Pancreas (tissue), 10 donors: ENCODE measurements at regions not wholly inside any gene's neighbourhood (a gene's known extent, or its start where the extent isn't known, plus 50 kb on each side); places are given as distances from the start of the nearest gene placed in this dataset.

Experiments used
- ATAC-seq, 4 donors: fragments of 200-7000 bp; cut with Tn5 transposase; one replicate each; pipeline versions ENCODE4 v1.8.0 to v1.9.1; 2020; ENCODE audit warnings: mild to moderate bottlenecking in 4 of 4, moderate library complexity in 4 of 4
- DNase-seq, 6 donors: peaks; one replicate each; pipeline ENCODE4 v3.0.0-alpha.2; 2020
- FAIRE-seq: peaks from 2 replicates; lab custom pipeline; 2012; peaks lifted over from hg19 to GRCh38; lab: Jason Lieb, UNC
- H3K27ac ChIP-seq, 4 donors: fragments of 200-600 bp; sonication (generic); 1 replicate in 3 of 4; 2 replicates in 1 of 4; pipeline versions ENCODE4 v1.5.0 to v1.8.0; 2020
- H3K27me3 ChIP-seq, 4 donors: fragments of 200-600 bp; one replicate each; pipeline ENCODE4 v1.8.0; 2021
- H3K36me3 ChIP-seq, 3 donors: fragments of 200-600 bp; sonication (generic) in 1 of 3; one replicate each; pipeline versions ENCODE4 v1.5.0 to v1.8.0; 2020 to 2021
- H3K4me1 ChIP-seq, 3 donors: fragments of 200-600 bp; one replicate each; pipeline ENCODE4 v1.8.0; 2021
- H3K4me3 ChIP-seq, 4 donors: fragments of 200-600 bp; sonication (generic) in 2 of 4; one replicate each; pipeline versions ENCODE4 v1.5.0 to v1.8.0; 2020 to 2021
- H3K9me3 ChIP-seq, 4 donors: fragments of 200-600 bp; one replicate each; pipeline ENCODE4 v1.8.0; 2021
- CTCF ChIP-seq, 4 donors: fragments of 200-600 bp; sonication (generic) in 3 of 4; IDR thresholded peaks; one replicate each; pipeline versions ENCODE4 v1.5.0 to v1.8.0; 2021; ENCODE audit warnings: antibody characterized with exemption in 4 of 4
- WGBS, 2 donors: extraction: QIAGEN DNeasy Blood & Tissue Kit; methylation state at CpG; one replicate each; pipeline ENCODE4 v1.1.7; 2013; 5-methylcytosine and 5-hydroxymethylcytosine counted together
- intact Hi-C, 3 donors: fragments of 100-400 bp; cut with DNase I; formaldehyde crosslinking; loops; one replicate each; pipeline versions ENCODE4 v1.11.1 to v1.14.2; 2022
- donor health status: healthy with polysubstance abuse.
- donor health status: DM: no; HTN: no; CAD: no; lungs with moderate emphysema.
- donor health status: DM: no; HTN: no; CAD: no.
- donor health status: control.
- donor health status: control.
- donor health status: Bipolar disorder and iron deficiency.
- donor health status: DM: yes; HTN: yes; CAD: no.
- donor health status: DM: no; HTN: no; CAD: no.
- donor health status: DM: no; HTN: no; CAD: no.
- donor health status: DM: yes; HTN: yes; CAD: no.

DNA sequence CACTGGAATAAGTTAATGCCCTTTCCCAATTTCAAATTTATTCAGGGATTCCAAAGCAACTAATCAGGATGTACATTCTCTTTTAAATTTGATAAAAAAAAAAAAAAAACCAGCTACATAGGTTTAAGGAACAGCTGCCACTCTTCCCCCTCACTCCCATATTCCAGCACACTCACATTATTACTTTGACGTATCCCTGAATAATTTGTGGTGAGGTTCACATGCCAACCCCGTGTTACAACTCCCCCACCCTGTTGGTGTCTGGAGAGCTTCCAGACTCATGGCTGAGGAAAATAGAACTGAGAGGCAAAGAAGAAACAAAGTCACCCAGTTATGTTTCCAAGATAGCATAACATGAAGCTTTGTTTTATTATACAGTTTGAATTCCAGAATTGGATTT lies 300.5 kb upstream of the MME start:
- ATAC-seq (peak in 2 of 4 donors; percentile 25 to 59), FAIRE-seq (no peak), DNase-seq (no peak)
- H3K36me3 ChIP-seq = no peaks in the 10 kb centered on the region
- H3K9me3 ChIP-seq = no peaks in the 10 kb centered on the region
- intact Hi-C loops = no loop called here
- no peaks in the 10 kb centered on the region for H3K4me1 ChIP-seq
- no peak for TF ChIP-seq CTCF (IDR thresholded peaks at IDR 0.05)
- no peaks in the 10 kb centered on the region for H3K27me3 ChIP-seq
- 16 to 22% methylated on average over 2 of the region's 2 CpGs for WGBS, 2 donors
- no peak overlapping the region for H3K4me3 ChIP-seq
- no peak overlapping the region for H3K27ac ChIP-seq

- Histone ChIP-seq H3K4me1 (no peaks in the 10 kb centered on the region), H3K9me3 (no peaks in the 10 kb centered on the region), H3K27me3 (no peaks in the 10 kb centered on the region), H3K27ac (no peak overlapping the region), H3K4me3 (no peak overlapping the region), H3K36me3 (no peaks in the 10 kb centered on the region)
- FAIRE-seq (no peak), ATAC-seq (no peak), DNase-seq (no peak)
- intact Hi-C loops = no loop called here
- no peak for TF ChIP-seq CTCF (IDR thresholded peaks at IDR 0.05)
- 45 to 59% methylated on average over 1 of the region's 1 CpG for WGBS, 2 donors
These were observed 302.1 kb upstream of the MME start for GRCh38 chr3:154778057-154778456.

DNA sequence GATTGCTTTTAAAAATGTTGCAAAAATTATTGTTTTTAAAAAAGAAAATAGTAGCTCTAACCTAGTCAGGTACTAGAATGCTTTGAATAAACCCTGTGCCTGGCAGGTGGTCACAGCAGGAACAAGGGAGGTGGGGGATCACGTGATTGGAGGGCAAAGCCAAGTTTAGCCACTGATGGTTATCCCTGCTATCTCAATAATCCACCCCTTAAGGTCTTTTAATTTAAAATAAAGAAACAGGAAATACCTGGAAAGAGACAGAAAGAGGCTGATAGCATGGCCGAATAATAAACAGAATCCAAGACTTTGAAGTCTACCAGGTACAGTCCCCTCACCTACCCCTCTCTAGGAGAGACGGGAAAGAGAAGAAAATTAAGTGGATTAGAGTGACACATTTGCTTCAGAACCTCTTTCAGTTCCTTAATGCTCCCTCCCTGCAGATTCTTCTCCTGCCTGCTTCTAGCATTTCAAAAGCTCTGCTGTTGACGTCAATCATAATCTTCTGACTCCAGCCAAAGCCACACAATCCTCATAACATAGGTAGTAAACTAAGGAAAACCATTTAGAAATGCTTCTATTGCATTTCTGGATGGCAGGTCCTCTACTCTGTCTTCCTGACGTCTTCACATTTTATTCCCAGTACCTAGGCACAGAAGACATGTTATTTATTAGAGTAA lies 303.4 kb upstream of the MME start:
- FAIRE-seq (no peak), DNase-seq (no peak), ATAC-seq (no peak)
- Histone ChIP-seq H3K27ac (no peak overlapping the region), H3K27me3 (no peaks in the 10 kb centered on the region), H3K9me3 (no peaks in the 10 kb centered on the region), H3K36me3 (no peaks in the 10 kb centered on the region), H3K4me3 (no peak overlapping the region), H3K4me1 (no peaks in the 10 kb centered on the region)
- intact Hi-C loops = no loop called here
- no peak for TF ChIP-seq CTCF (IDR thresholded peaks at IDR 0.05)
- WGBS, 2 donors = 22 to 35% methylated on average over 5 of the region's 5 CpGs

GRCh38 chr3:154775821-154776548 lies 304.1 kb upstream of the MME start:
- no peak overlapping the region for H3K27ac ChIP-seq
- H3K36me3 ChIP-seq = no peaks in the 10 kb centered on the region
- intact Hi-C loops = no loop called here
- no peaks in the 10 kb centered on the region for H3K4me1 ChIP-seq
- no peaks in the 10 kb centered on the region for H3K9me3 ChIP-seq
- DNase-seq (no peak), FAIRE-seq (no peak), ATAC-seq (no peak)
- no peak overlapping the region for H3K4me3 ChIP-seq
- TF ChIP-seq CTCF (IDR thresholded peaks at IDR 0.05) = no peak
- no peaks in the 10 kb centered on the region for H3K27me3 ChIP-seq
- 11 to 12% methylated on average over 1 of the region's 1 CpG for WGBS, 2 donors
